ENCODE measurements at regions not wholly inside any gene's neighbourhood (a gene's known extent, or its start where the extent isn't known, plus 50 kb on each side); places are given as distances from the start of the nearest gene placed in this dataset.

GRCh38 chr4:129561886-129562671 is 466.1 kb downstream of the C4orf33 start:
- DNase-seq: no peak

- no peak for DNase-seq
Observed at GRCh38 chr4:129565214-129565613, 469.3 kb downstream of the C4orf33 start.

GRCh38 chr4:129570326-129570725 is 474.4 kb downstream of the C4orf33 start:
- DNase-seq: no peak

- DNase-seq: no peak
Observed at GRCh38 chr4:129578336-129578735, 482.4 kb downstream of the C4orf33 start.

GRCh38 chr4:129581305-129581704 is 485.4 kb downstream of the C4orf33 start:
- no peak for DNase-seq

GRCh38 chr4:129583868-129584267 is 487.9 kb downstream of the C4orf33 start:
- no peak for DNase-seq

GRCh38 chr4:129598582-129598981 is 502.6 kb downstream of the C4orf33 start:
- DNase-seq: no peak

- no peak for DNase-seq
Observed at GRCh38 chr4:129600898-129601297, 504.9 kb downstream of the C4orf33 start.

- DNase-seq: no peak
Observed at GRCh38 chr4:129602447-129602846, 506.5 kb downstream of the C4orf33 start.

- no peak for DNase-seq
Observed at GRCh38 chr4:129603241-129603931, 507.4 kb downstream of the C4orf33 start.

- DNase-seq: no peak
Observed at GRCh38 chr4:129604632-129605255, 508.8 kb downstream of the C4orf33 start.

GRCh38 chr4:129614611-129615010 is 518.7 kb downstream of the C4orf33 start:
- no peak for DNase-seq

GRCh38 chr4:129622566-129622965 is 526.6 kb downstream of the C4orf33 start:
- DNase-seq: no peak

GRCh38 chr4:129623233-129623875 is 527.4 kb downstream of the C4orf33 start:
- no peak for DNase-seq

- no peak for DNase-seq
Observed at GRCh38 chr4:129641179-129641578, 545.2 kb downstream of the C4orf33 start.

- no peak for DNase-seq
Observed at GRCh38 chr4:129645461-129645860, 549.5 kb downstream of the C4orf33 start.

- DNase-seq: no peak
Observed at GRCh38 chr4:129668092-129668491, 572.1 kb downstream of the C4orf33 start.

- no peak for DNase-seq
Observed at GRCh38 chr4:129672941-129673340, 577.0 kb downstream of the C4orf33 start.

GRCh38 chr4:129675036-129675435 is 579.1 kb downstream of the C4orf33 start:
- DNase-seq: no peak

GRCh38 chr4:129676934-129677333 is 581.0 kb downstream of the C4orf33 start:
- DNase-seq: no peak

- no peak for DNase-seq
Observed at GRCh38 chr4:129682586-129682985, 586.6 kb downstream of the C4orf33 start.

- no peak for DNase-seq
Observed at GRCh38 chr4:129707949-129708348, 612.0 kb downstream of the C4orf33 start.

- DNase-seq: no peak
Observed at GRCh38 chr4:129708784-129709183, 612.8 kb downstream of the C4orf33 start.

All from activated T-cell treated with anti-CD3 and anti-CD28 coated beads, Interleukin-2, amount 50 U/mL, for 1 hour (primary cell).